Islet precursor cell (in vitro differentiated cells): ENCODE measurements at regions not wholly inside any gene's neighbourhood (a gene's known extent, or its start where the extent isn't known, plus 50 kb on each side); places are given as distances from the start of the nearest gene placed in this dataset.

ENCODE experiments used
- DNase-seq: peaks from one replicate; pipeline ENCODE4 v3.0.0-alpha.2; 2018

DNA sequence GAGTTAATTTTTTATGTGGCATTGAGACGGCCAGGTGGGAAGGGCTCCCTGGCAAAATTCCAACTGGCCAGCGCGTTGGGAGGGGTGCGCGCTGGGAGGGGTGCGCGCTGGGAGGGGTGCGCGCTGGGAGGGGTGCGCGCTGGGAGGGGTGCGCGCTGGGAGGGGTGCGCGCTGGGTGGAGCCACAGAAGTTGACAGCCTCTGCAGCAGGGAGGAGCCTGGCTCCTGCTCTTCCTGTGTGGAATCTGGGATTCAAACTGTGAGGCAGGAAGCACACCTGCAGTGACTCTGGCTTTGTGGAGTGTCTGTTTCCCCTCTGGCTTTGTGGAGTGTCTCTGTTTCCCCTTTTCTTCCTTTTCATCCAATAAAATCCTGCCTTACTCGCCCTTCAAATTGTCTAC lies 147.9 kb upstream of the CBLN2 start:
- peak; percentile 58 for DNase-seq

DNA sequence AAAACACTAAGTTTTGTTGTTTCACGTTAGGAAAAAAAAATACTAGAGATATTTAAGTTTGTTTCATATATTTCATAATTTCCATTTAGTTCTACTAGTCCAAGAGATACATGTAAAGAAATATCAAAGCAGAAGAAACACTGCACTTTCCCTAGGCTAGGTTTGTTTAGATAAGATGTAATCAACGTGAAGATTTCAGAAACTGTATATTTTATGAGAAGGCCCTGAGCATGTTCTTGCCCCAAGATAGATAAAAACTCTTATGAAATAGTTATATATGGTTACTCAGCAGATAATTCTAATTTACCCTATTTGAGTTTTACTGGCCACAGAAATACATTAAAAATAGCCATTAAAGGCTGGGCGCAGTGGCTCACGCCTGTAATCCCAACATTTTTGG lies 143.6 kb upstream of the CBLN2 start:
- DNase-seq = no peak

DNA sequence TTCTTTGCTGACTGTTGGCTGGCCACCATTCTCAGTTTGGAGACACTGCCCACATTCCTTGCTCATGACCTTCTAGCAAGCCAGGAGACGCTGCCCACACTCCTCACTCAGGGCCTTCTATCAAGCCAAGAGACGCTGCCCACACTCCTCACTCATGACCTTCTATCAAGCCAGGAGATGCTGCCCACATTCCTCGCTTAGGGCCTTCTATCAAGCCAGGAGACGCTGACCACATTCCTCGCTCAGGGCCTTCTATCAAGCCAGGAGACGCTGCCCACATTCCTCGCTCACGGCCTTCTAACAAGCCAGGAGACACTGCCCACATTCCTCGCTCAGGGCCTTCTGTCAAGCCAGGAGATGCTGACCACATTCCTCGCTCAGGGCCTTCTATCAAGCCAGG lies 131.3 kb upstream of the CBLN2 start:
- DNase-seq = peak; percentile 97

DNA sequence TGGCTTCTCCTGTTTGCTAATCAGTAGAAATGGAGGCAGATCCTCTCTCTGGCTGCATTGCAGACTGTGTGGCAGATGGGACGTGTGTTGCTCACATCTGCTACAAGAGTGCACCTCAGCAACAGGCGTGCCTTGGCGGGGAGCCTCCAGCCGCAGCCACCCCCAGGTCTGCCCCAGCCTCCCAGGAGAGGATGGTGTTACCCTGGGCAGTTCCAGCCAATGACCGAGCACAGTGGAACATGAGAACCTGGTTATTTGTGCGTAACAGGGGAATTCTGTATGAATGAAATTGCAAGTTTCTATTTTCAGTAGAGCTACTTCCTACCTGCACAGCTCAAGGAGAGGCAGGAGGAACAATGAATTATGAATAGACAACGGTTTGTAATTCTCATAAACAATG lies 130.6 kb upstream of the CBLN2 start:
- DNase-seq = no peak

DNA sequence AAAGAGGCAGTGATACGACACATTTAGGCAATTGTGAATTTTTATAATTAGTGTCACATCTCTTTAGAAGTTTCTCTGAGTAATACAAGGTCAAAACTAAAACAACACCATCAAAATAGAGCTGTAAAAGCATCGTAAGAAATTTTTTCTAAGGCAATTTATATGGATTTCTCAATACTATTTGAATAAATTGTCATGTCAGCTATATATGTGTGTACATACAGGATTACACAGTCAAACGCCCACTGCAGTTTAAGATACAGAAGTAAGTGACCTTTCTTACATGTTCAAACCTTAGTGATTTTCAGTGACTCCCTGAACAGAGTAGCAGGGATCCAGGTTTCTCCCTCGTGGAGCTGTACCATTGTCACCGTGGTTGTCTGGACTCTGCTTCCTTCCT lies 129.1 kb upstream of the CBLN2 start:
- DNase-seq = no peak

DNA sequence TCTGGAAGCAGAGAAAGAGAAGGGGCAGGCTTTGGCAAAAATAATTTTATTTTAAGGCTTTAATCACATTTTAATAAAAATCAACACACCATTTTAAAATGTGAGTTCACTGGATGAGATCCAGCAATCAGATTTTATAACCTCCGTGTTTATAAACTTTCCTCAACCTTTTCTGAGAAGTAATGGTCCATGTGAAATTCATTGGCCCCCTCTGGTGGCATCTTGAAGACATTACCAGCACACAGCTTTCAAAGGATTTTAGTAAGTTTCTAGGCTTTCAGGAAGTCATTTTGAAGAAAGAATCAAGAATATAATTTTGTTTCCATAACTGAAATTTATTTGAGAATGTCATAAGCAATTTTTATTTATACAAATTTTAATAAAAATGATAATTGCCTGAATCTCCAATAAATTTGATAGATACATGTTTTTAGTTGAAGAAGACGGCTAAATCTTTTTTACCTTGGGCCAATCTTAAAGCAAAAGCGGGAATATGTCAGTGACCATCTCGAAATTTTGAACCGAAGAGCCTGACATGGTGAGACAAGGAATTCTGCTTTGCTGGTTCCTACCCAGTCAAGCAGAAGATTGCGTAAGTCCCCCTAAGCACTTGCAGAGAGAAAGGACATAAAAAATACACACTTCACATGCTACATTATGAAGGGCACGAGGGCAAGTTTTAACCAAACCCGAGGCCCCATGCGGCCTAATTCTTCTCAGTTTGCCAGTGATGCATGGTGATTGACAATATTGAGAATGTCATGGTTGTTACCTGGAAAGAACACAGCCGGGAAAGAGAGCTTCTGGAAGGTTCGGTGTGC lies 128.4 kb upstream of the CBLN2 start:
- no peak for DNase-seq

DNA sequence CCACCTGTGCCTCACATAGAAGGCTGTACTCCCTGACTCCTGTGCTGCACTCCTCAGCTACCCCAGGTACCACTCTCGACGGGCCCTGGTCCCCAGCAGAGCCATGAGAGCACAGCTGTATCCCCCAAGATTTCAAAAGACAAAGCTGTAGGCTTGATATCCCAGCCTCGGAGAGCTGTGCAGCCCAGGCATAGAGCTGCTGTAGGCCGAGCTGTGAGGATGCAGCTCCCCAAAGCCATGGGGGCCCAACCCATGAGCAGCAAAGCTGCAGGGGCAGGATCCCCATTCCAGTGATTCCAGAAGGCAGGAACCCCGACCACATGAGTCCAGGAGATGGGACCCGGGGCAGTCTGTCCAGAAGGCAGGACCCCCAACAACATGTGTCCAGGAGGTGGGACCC lies 123.8 kb upstream of the CBLN2 start:
- no peak for DNase-seq

DNA sequence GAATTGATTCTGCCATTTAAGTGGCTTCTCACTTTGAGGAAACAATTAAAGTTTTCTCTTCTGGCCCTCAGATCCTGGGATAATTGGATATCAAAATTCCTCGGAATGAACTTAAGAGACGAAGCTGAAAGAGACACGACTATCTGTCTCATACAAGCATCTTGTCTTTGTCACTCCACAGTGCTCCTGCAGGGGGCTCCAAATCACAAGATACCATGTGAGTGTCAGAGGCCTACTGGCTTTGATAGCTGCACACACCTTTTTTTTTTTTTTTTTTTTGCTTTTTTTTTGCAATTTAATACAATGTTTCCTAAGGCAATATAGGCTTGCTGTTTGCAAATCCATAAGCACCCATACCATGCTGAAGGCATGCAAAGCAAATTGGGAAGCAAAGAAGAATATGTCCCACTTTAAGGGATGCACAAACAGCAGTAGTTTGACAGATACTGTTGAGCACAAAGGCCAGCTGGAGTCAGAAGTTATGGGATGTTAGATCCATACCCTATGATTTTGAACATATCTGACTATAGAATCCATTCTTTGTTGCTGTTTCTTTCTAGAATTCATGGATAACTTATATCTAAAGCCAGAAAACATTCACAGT lies 109.0 kb upstream of the CBLN2 start:
- DNase-seq = peak; percentile 85

DNA sequence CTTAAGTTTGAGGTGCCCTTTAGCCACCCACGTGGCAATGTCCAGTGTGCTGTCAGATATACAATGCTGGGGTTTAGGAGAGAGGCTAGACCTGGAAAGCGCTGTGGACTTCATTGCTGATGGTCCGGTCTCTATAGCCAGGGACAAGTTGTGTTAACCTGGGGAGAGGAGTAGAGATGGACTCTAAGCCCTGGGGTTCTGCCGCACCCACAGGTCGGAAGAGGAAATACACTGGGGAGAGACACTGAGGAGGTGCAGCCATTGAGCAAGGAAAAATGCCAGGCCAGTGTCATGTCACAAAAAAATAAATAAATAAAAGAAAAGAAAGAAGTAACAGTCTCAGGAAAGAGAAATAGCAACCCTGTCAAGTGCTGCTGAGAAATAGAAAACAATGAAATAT lies 106.9 kb upstream of the CBLN2 start:
- no peak for DNase-seq

DNA sequence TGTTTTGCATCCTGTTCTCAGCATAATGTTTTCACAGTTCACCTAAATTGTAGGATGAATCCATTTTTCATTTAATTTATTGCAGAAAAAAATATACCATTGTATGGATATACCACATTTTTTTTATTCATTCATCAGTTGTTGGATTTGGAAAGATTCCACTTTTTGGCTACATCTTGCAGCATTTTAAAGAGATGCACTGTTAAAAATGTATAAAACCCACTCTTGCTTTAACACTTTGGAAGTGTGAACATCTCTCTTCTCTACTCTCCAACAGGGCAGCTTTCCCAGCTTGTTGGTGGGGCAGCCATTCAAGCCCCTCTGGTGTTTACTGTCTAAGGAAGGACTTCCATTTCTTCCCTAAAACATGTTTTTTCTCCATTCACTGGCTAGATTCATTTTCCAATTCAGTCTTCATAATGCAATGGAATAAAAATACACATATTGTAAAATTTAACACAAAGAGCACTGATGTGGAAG lies 104.4 kb upstream of the CBLN2 start:
- DNase-seq = no peak

DNA sequence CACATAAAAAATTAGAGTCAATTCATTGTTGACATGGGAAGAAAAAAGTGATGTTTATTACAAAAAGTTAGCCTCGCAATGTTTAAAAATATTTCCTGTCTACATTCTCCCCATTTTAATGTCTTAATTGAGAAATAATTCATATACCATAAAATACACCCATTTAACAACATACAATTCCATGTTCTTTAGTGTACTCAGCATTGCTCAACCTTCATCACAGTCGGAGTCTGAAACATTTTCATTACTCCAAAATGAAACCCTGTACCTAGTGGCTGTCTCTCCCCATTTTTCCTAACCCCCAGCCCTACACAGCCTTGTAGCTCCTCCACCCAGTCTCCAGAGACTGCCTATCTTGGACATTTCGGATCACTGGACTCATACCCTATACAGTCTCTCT lies 103.9 kb upstream of the CBLN2 start:
- DNase-seq = no peak

DNA sequence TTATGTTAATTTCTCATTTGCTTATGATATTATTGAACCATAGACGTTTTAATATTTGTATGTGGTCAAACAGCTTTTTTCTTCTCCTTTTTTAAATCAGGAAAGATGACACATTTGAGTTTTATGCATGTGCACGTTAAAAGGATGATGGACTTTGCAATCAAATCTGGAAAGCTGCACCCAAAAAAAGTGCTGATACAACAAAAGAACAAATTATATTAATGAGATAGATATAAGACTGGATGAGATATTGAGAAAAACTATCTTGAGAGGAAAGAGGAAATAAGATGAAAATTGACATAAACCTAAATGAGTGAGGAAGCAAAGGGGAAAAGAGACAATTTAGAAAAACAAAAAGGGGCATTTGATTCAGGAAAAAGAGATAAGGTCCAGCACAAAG lies 96.4 kb upstream of the CBLN2 start:
- DNase-seq = no peak

DNA sequence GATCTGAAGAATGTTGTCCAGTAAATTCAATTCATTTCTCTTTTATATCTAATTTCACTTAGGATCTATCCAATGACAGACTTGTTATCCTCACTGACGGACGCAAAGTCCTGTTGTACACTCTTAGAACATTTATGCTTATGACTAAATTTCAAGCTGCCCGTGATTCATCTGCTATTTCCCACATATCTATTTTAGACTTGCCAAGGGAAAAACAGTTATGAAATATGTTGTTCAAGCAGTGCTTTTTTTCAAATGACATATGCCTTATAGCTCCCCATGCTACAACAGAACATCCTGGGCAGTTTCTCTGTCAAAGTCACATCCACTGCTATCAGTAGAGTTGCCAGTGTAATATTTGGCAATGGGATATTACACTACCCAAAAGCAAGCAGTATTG lies 94.2 kb upstream of the CBLN2 start:
- DNase-seq = no peak

DNA sequence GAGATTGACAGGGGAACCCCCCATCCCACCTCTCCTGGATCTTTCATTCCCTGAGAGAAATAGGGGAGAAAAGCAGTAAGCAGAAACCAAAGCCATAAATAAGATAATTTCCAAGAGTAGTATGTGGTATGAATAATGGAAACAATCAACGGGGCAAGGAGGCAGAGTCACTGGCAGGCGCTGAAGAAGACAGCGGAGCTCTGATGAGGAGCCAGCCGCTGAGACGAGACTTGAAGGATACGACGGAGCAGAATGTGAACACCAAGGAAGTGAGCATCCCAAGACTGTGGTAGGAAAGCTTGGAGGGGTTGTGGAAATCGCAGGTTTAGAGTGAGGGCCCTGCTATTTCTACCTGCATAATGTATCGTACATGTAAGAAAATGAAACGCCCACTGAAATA lies 93.6 kb upstream of the CBLN2 start:
- no peak for DNase-seq

DNA sequence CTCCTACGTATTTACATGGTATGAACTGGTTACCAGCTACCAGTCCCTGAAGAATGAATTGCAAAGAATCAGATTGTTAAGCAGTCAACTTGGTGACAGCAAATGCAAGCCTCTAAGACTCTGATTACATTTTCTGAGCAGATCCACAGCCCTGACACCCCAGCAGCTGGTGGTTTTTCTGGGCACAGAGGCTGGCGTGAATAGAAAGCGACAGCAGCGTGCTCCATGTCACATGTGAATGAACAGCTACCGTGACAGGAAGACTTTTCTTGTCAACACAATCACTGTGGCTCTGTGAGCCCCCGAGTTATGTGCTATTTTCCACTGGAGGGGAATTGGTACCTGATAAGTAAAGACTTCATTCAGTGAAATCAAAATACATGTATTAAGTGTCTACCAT lies 93.2 kb upstream of the CBLN2 start:
- no peak for DNase-seq

DNA sequence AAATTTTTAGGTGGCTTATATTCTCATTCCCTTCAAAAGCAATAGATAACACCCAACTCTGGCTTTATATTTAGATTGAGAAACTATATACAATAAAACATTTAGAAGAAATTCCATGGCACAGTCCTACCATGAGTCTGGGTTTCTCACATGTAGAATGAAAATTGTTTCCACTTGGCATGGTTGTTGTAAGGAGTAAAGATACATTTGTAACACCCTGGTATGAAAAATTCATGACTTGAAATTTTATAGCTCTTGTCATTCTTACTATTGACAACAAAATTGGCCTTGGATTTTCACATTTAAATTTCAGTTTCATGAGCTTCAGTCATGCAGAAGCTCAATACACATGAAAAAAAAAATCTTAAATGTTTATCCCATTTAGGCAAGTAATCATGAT lies 92.5 kb upstream of the CBLN2 start:
- no peak for DNase-seq

DNA sequence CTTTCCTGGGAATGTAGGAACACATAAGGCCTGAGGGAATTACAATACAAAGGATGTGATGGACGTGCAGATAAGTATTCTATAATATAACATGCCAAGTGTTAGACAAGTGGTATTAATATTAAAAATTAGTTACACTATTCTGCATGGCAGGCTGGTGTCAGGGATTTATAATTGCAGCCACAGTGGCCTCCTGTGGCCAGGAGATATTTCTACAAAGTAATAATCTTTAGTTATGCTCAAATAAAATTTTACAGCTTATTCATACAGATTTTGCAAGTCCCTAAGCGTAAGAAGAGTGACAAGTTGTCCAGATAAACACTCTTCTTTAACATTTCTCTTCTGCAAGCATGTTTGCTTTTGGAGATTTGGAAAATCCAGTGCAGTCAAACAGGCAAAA lies 90.4 kb upstream of the CBLN2 start:
- no peak for DNase-seq

DNA sequence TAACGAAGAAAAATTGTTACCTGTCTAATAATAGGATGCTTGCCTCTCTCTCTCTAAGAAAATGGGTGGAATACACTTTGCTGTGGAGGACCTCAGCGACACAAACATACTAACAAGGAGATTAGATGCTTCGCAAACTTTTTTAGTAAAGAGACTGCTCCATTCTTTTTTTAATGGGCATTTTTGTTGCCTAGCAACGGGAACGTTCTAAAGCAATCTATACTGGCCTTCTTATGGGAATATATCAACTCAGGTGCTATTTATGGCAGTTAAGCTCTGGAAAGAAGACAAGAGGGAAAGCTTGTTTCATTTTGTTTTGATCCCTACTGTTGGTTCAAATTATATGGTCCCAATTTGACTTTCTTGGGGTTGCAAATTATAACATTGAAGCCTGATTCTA lies 86.8 kb upstream of the CBLN2 start:
- no peak for DNase-seq

DNA sequence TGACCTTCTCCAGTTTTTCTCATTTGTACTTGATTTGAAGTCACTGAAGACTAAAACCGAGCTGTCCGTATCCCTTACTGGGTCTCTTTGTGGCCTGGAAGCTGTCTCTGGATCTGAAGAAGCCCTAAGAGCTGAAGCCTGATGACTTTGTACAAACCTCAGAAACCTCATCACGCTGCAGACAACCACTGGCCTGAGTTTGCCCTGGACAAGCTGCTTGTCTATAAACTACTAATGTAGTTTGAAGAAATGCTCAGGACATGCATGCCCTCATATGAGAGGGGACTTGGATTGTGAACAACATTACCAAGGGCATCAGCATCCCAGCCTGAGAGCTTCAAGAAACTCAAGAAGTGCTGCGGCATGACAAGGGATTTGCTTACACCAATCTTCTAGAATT lies 79.3 kb upstream of the CBLN2 start:
- no peak for DNase-seq

DNA sequence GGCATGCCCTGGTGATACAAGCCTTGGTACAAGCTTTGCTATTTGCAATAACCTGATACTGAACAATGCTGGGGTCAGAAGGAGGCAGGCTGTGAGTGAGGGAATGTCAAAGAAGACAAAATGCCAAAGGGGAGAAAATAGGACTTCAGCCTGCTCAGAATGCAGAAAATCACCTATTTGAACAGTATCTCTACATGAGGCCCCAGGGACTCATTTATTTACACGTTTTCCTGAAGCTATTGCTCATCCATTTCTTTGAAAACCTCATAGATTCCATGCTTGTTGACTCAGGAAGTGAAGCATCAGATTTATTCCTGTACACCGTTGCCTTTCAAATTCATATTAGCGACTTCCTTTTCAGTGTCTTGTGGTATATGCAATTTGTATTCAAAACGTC lies 69.4 kb upstream of the CBLN2 start:
- no peak for DNase-seq

DNA sequence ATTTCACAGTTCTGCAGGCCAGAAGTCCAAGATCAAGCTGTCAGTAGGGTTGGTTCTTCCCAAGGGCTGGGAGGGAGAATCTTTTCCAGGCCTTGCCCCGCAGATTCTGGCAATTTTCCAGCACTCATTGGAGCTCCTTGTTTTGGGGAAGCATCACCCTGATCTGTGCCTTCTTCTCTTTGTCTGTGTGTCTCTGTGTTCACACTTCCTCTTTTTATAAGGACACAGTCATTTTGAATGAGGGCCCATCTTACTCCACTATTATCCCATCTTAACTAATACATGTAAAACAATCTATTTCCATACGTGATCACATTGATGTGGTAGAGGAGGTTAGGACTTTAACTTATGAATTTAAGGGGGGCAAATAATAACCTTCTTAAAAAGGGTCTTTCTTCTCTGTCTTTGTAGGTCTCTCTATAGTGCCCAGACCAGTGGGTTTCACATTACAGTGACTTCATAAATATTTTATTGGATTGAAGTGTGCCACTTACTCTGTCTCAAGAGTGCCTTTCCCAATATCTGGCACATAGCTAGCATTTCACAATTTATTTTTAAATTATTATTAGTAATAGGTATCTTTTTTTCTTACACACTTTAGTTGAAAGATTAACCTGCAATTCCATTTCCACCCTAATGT lies 68.9 kb upstream of the CBLN2 start:
- DNase-seq = no peak

DNA sequence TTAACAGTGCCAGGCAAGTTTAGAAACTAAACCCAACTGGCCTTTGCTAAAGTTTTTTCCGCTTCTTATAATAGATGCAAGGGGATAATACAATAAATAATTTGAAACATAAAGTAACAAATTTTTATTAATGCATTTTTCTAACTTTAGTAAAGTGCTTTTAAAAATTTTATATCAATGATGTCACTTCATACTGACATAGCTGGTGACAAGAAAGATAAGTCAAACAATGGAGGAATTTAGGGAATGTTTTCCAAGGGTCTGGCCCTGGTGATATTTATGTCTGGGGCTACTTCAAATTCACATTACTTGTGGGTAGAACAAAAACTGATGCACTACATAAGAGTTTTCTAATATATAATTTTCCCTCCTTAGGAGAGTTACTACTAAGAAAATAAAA lies 61.2 kb upstream of the CBLN2 start:
- DNase-seq = no peak

DNA sequence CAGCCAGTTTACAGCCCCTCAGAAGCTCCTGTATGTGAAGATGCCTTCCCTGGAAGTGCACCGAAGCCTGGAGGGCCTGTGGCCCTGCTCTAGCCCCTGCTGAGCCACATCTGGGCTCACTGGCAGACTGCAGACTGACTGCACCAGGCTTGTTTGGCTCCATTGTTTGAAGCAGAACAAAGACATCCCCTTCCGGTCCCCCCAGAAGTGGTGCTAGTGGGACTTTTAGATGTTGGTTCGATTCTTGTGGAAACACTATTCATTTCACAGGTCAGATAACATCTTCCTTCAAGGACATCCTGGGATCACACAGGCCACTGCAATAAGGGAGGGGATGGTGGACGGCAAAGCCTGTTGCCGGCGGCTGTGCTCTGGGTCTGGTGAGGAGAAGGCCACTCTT lies 57.8 kb upstream of the CBLN2 start:
- DNase-seq = peak; percentile 54

DNA sequence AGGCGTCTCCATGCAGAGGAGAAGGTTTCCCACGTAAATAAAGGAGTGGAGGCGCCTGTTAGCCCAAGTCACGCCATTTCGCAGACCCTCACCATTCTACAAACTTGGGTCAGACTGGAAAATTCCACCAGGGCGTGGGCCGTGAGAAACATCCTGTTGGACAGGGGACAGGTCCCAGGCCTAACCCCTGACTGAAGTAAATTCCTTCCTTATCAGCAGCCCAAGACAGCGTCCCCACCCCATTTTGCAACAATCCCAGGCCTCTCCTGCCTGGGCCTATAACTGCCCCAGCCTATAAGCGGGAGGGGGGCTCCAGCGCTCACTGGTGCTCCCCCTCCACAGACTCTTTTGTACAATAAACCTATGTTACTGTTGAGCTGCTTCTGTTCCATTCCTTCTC lies 57.3 kb upstream of the CBLN2 start:
- DNase-seq = peak; percentile 68
